ENCODE measurements at regions not wholly inside any gene's neighbourhood (a gene's known extent, or its start where the extent isn't known, plus 50 kb on each side); places are given as distances from the start of the nearest gene placed in this dataset.

DNA sequence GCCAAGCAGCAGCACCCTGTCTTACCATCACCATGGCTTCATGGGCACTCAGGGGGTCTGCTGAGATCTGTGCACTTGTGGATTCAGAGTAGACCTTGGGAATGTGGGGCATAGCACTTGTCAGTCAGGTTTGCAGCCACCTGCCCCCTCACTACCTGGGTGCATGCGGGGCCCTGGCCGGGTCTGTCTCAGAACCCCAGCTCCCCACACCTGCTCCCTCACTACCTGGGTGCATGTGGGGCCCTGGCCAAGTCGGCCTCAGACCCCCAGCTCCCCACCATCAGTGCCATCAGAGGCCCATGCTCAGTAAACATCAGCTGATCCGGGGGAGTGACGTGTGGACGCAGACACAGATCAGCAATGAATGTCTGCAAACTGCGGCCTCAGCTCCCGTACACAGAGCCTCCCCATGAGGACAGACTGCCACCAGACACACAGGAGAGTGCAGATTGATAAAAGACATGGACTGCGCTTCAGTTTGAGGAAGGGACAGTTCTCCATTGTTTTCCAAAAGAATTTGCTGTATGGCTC lies 205.1 kb downstream of the GLI2 start:
- no peak for DNase-seq

- no peak for DNase-seq
Measured at GRCh38 chr2:120941571-120942120, 206.0 kb downstream of the GLI2 start.

- no peak for DNase-seq
Measured at GRCh38 chr2:120942658-120943057, 207.0 kb downstream of the GLI2 start.

- DNase-seq: no peak
Measured at GRCh38 chr2:120943403-120944034, 207.9 kb downstream of the GLI2 start.

DNA sequence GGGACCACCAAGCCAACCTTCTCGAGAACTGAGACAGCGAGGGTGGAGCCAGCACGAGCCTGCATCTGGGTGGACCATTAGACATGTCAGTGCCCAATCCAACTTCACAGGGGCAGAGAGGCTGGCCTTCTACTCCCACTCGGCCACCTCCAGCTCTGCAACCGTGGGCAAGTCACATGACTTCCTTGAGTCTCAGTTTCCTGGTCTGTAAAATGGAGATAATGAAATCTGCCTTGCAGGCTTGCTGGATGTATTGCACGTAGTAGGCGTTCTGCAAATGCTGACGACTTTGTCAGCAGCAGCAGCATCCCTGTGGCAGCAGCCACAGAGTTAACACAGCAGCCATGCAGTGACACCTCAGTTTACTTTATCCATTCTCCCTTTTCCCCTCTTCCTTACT lies 208.9 kb downstream of the GLI2 start:
- DNase-seq: no peak

DNA sequence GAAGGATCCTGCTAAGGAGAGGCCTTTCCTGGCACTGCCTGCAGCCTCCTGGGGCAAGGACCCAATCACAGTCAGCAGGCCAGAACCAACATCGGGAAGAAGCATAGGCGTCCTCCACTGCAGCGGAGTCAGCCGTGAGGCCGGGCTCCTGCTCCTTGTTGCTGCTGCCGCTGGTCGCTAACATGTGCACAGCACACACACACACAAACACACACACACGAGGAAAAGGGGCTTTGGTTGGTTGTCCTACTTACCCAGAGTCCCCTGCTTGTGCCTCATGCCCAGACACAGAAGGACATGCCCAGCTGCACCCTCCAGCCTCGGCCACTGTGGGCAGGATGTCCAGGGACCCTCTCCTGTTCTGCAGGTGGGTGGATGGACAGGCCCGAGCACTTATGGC lies 209.4 kb downstream of the GLI2 start:
- no peak for DNase-seq

DNA sequence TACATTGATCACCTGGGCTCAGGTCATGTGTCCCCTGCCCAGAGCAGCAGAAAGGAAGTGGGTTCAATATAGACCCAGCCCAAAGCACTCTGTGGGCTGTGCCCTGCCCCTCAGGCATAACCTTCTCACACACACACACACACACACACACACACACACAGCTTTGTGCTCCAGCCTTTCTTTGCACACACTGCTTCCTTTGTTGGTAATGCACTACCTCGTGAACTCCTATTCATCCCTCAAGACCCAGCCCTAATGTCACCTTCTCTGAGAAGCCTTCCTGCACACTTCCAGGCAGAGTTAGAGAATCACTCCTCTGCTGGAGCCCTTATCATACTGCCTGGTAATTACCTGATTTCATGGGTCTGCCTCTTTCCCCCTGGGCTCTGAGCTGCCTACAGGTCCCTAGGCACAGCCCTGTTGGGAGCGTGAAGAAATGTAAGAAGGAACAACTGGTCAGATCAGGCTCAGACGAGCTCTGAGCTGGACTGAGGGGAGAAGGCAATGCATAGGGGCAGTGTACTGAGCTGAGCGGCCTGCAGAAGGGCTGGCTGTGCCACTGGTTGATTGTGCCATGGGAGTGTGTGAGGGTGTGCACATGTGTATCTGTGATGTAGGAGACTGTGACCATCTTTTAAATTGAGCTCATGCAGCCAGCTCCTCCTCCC lies 210.3 kb downstream of the GLI2 start:
- DNase-seq: no peak

DNA sequence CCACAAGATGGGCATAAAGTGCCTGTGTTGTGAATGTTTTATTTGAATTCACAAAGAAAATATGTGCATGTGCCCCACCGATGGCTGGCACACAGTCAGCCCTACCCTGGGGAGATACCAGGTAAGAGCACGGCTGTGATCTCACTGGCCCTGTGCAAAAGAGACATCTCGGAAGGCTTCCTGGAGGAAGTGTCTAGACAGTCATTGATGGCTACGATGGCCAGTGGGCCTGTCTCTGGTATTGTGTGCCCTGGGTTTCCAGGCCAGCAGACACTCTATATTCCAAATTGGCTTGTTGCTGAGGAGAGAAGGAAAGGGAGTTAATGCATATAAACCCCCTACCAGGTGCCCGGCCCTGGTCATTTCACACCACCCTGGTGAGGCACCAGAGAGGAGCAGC lies 211.7 kb downstream of the GLI2 start:
- DNase-seq: no peak

DNA sequence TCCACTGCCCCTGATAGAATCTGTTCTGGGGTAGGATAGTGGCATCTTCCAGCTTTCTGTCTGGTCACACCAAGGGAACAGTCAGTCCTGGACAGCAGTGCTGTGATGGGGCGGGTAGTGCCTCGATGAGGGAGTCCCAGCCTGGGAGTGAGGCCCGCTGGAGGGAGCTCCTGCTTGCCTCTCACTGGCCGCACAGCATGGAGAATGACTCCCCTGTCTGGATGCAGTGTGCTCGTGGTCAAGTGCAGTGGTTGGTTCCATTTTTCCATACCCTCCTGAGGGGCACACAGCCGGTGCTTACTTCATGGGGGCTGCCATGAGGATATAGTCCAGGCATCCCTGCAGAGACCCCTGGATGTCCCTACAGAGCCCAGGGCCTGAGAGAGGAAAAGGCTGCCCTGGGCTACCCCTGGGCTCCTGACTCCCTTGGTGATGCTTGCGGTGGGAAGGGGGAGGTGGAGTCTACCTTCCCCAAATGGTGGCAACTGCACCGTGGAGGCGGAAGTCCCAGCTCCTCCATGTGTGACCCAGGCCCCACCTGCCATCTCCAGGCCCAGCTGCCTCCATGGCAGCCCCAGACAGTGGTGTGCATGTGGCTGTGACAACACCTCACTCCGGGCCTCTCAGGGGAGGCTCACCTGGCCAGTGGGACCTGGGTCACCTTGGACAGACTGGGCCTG lies 212.5 kb downstream of the GLI2 start:
- no peak for DNase-seq

GRCh38 chr2:120948662-120949011 lies 213.0 kb downstream of the GLI2 start:
- DNase-seq: no peak

DNA sequence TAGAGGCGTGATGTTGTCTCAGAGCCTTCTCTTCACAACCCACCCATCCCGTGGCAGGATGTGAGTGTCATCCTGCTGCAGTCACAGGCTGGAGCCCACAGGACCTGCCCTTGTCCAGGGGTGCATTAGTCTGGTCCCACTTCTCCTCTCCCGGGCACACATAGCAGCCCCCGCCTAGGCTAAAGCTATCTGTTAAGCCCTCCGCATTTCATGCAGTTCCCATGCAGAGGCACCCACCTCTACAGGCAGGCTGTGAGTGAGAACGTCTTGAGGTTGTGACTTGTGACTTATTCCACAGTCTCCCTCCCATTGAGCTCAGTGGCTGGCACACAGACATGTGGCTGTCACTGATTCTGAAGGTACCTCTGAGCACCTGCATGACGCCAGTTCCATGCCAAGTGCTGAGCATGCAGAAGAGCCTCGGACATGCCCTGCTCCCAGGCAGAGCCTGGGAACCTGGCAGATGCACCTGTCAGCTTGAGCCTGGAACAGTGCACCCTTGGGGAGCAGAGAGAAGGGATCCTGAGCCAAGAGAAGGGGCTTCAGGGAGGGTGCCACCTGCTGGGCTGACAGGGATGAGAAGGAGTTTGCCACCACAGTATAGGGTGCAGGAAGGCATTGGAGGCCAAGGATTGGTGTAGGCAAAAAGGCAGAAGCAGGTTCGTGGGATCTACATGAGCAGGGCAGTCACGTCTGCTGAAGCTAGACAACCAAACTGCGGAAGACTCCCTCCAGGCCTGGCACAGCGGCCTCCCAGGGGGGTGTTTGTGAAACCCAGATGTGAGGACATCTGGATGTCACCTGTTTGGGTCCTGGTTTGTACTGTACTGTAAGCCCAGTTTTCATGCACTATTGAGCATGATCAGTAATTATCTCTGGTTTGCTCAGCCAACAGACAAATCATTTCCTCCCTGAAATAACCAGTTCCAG lies 213.6 kb downstream of the GLI2 start:
- peak; percentile 4 for DNase-seq

- peak; percentile 11 for DNase-seq
Measured at GRCh38 chr2:120949957-120950590, 214.4 kb downstream of the GLI2 start.

GRCh38 chr2:120951693-120952092 lies 216.0 kb downstream of the GLI2 start:
- no peak for DNase-seq

- no peak for DNase-seq
Measured at GRCh38 chr2:120952318-120952717, 216.7 kb downstream of the GLI2 start.

- no peak for DNase-seq
Measured at GRCh38 chr2:120953066-120953756, 217.5 kb downstream of the GLI2 start.

- DNase-seq: no peak
Measured at GRCh38 chr2:120953843-120954584, 218.3 kb downstream of the GLI2 start.

DNA sequence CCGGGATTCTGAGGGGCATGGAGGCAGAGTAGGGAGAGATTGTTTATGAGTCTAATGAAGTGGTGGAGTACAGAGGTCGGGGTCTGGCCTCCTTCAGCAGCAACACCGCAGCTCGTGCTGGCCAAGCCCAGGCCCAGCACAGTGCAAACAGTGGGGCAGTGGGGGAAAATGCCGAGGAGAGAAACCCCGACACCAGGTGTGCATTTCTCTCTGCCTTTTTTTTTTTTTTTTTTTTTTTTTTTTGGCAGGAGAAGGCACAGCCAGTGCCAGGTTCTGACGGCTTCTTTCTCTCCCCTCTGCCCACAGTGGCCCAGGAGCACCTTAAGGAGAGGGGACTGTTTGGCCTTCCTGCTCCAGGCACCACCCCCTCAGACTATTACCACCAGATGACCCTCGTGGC lies 219.3 kb downstream of the GLI2 start:
- DNase-seq: no peak

GRCh38 chr2:120955427-120955826 lies 219.8 kb downstream of the GLI2 start:
- DNase-seq: no peak

GRCh38 chr2:120956486-120957156 lies 221.0 kb downstream of the GLI2 start:
- no peak for DNase-seq

GRCh38 chr2:120957905-120958304 lies 222.2 kb downstream of the GLI2 start:
- no peak for DNase-seq

Data from activated CD4-positive, alpha-beta T cell treated with anti-CD3 and anti-CD28 coated beads, Interleukin-2, Interleukin-6, amounts not matched to agents 100 ng/mL and 50 ng/mL, durations not matched to agents 16 hours and 8 hours (primary cell).